K562 (cell line): ENCODE measurements at regions not wholly inside any gene's neighbourhood (a gene's known extent, or its start where the extent isn't known, plus 50 kb on each side); places are given as distances from the start of the nearest gene placed in this dataset.

Source experiments
- ATAC-seq: fragments of 200-7000 bp; cut with Tn5 transposase; 3 replicates; pipeline ENCODE4 v1.9.1; 2020; ENCODE audit warnings: moderate library complexity
- BruUV-seq: library from RNA; stranded (reverse); fragments of 400-500 nt; replicated peaks from 2 replicates; lab custom pipeline; 2021; lab: Mats Ljungman, UMichigan
- CTCF ChIA-PET: fragments of 300-600 bp; formaldehyde crosslinking; extraction: SDS; loops from one replicate; lab custom pipeline; 2021; ENCODE audit warnings: low intra/inter-chr PET ratio; lab: Yijun Ruan, JAX
- POLR2A ChIA-PET: fragments of 300-600, 350-650 bp; sonication (Branson Sonifier 250); formaldehyde crosslinking; extraction: SDS; loops from one replicate; lab custom pipeline; 2021; ENCODE audit warnings: antibody characterized with exemption, inconsistent platforms; lab: Yijun Ruan, JAX
- DNase-seq, 4 experiments: peaks; one replicate each; pipeline versions ENCODE4 v3.0.0 to v3.0.0-alpha.2; 2011 to 2018; ENCODE audit warnings: low spot score in 3 of 4, mixed read lengths in 3 of 4; ENCODE audit errors: extremely low read depth in 1 of 4
- FAIRE-seq: peaks from 2 replicates; lab custom pipeline; 2011; peaks lifted over from hg19 to GRCh38; lab: Jason Lieb, UNC
- H2AFZ ChIP-seq: 2 replicates; pipeline ENCODE4 v1.6.0; 2011; ENCODE audit warnings: low read depth, low read length, control low read depth, inconsistent platforms
- H3K27ac ChIP-seq: fragments of 200-600 bp; 3 replicates; pipeline ENCODE4 v1.8.0; 2011; ENCODE audit warnings: low read depth, mild to moderate bottlenecking, control low read depth, inconsistent platforms, low read length, moderate library complexity, mixed read lengths; ENCODE audit errors: extremely low read depth
- H3K27me3 ChIP-seq, 2 experiments: fragments of 300-600 bp in 1 of 2; 2 replicates in 1 of 2; 3 replicates in 1 of 2; pipeline versions ENCODE4 v1.6.0 to v1.8.0; 2011; ENCODE audit warnings: inconsistent platforms in 2 of 2, low read length in 2 of 2, mild to moderate bottlenecking in 1 of 2, mixed read lengths in 1 of 2, moderate library complexity in 1 of 2; ENCODE audit not compliant: control insufficient read depth in 2 of 2, insufficient read depth in 2 of 2
- H3K36me3 ChIP-seq: fragments of 300-600 bp; 3 replicates; pipeline ENCODE4 v1.8.0; 2011; ENCODE audit warnings: mild to moderate bottlenecking, low read length, inconsistent platforms; ENCODE audit not compliant: control insufficient read depth, insufficient read depth
- H3K4me1 ChIP-seq, 2 experiments: fragments of 200-600 bp in 1 of 2; replicated peaks in 1 of 2; 2 replicates in 1 of 2; 3 replicates in 1 of 2; pipeline versions ENCODE4 v1.5.1 to v1.8.0; 2011; ENCODE audit warnings: inconsistent platforms in 2 of 2, low read length in 2 of 2, mild to moderate bottlenecking in 1 of 2, mixed read lengths in 1 of 2, moderate library complexity in 1 of 2; ENCODE audit not compliant: control insufficient read depth in 2 of 2, insufficient read depth in 2 of 2
- H3K4me2 ChIP-seq: 2 replicates; pipeline ENCODE4 v1.6.1; 2011; ENCODE audit warnings: low read length, control low read depth, inconsistent platforms, mixed read lengths; ENCODE audit not compliant: insufficient read depth
- H3K4me3 ChIP-seq: fragments of 200-600 bp; sonication (generic), shearing (Covaris generic); 2 replicates; pipeline ENCODE4 v1.5.1; 2016; ENCODE audit warnings: control low read depth, inconsistent platforms
- H3K79me2 ChIP-seq: fragments of 200-600 bp; 3 replicates; pipeline ENCODE4 v1.8.0; 2011; ENCODE audit warnings: low read length, inconsistent platforms; ENCODE audit not compliant: control insufficient read depth, insufficient read depth
- H3K9ac ChIP-seq, 2 experiments: 2 replicates each; pipeline versions ENCODE4 v1.6.0 to v1.6.1; 2011; ENCODE audit warnings: low read depth in 2 of 2, low read length in 2 of 2, control low read depth in 1 of 2, inconsistent platforms in 1 of 2, mild to moderate bottlenecking in 1 of 2, mixed read lengths in 1 of 2; ENCODE audit not compliant: insufficient read depth in 1 of 2
- H3K9me1 ChIP-seq: one replicate; pipeline ENCODE4 v1.6.0; 2011; ENCODE audit warnings: inconsistent platforms, mild to moderate bottlenecking, low read length, moderate library complexity; ENCODE audit not compliant: control insufficient read depth, insufficient read depth
- H3K9me3 ChIP-seq: replicated peaks from 2 replicates; pipeline ENCODE4 v1.5.1; 2011; ENCODE audit warnings: low read depth, low read length, inconsistent platforms; ENCODE audit not compliant: control insufficient read depth, insufficient read depth
- H4K20me1 ChIP-seq: replicated peaks from 2 replicates; pipeline ENCODE4 v1.6.1; 2011; ENCODE audit warnings: low read length, inconsistent platforms, mixed read lengths; ENCODE audit not compliant: control insufficient read depth, insufficient read depth
- HDAC8 ChIP-seq: fragments of 450-650 bp; IDR thresholded peaks from 2 replicates; pipeline ENCODE4 v1.6.1; 2016; ENCODE audit warnings: mild to moderate bottlenecking, missing genetic modification characterization, moderate library complexity, missing compliant biosample characterization
- JUND ChIP-seq, 2 experiments: IDR thresholded peaks; 2 replicates in 1 of 2; 3 replicates in 1 of 2; pipeline ENCODE4 v1.6.1; 2011; ENCODE audit warnings: borderline replicate concordance in 2 of 2, low read depth in 2 of 2, low read length in 2 of 2, improper control_type of control experiment in 1 of 2, missing biosample characterization in 1 of 2, missing genetic modification characterization in 1 of 2, missing genetic modification reagents in 1 of 2
- OTX1 ChIP-seq: fragments of 450-650 bp; formaldehyde crosslinking; IDR thresholded peaks from 2 replicates; pipeline ENCODE4 v1.4.0; 2022; ENCODE audit warnings: mild to moderate bottlenecking
- PHF8 ChIP-seq: fragments of 200-600 bp; sonication (generic); IDR thresholded peaks from 2 replicates; pipeline ENCODE4 v1.6.1; 2012; ENCODE audit warnings: mixed run types, mild to moderate bottlenecking, inconsistent platforms, low read length, moderate library complexity, borderline replicate concordance
- SMARCB1 ChIP-seq: IDR thresholded peaks from 2 replicates; pipeline ENCODE4 v1.6.1; 2011; ENCODE audit warnings: improper control_type of control experiment, low read depth; ENCODE audit not compliant: insufficient read length
- U2AF2 ChIP-seq: fragments of 200-400 bp; formaldehyde crosslinking; optimal IDR thresholded peaks from 2 replicates; pipeline ENCODE3; 2017; ENCODE audit warnings: low read depth, mild to moderate bottlenecking, low read length
- ZBTB17 ChIP-seq: fragments of 450-650 bp; formaldehyde crosslinking; IDR thresholded peaks from 2 replicates; pipeline ENCODE4 v1.4.0; 2020; ENCODE audit warnings: mild to moderate bottlenecking
- WGBS: fragments of 100-300 bp; shearing (Covaris generic); methylation state at CpG from one replicate; pipeline ENCODE4 v1.1.6; 2016; ENCODE audit warnings: low coverage, mixed read lengths; ENCODE audit not compliant: insufficient coverage; ENCODE audit errors: missing lambda C conversion rate; 5-methylcytosine and 5-hydroxymethylcytosine counted together
- in situ Hi-C: fragments of 300-500 bp; cut with MboI; formaldehyde crosslinking; loops from 4 replicates; pipeline ENCODE4 v1.15.0; 2018; ENCODE audit warnings: inconsistent platforms, mixed read lengths
- intact Hi-C: fragments of 100-400 bp; cut with micrococcal nuclease; formaldehyde crosslinking; loops from 2 replicates; pipeline ENCODE4 v1.14.2; 2022

DNA sequence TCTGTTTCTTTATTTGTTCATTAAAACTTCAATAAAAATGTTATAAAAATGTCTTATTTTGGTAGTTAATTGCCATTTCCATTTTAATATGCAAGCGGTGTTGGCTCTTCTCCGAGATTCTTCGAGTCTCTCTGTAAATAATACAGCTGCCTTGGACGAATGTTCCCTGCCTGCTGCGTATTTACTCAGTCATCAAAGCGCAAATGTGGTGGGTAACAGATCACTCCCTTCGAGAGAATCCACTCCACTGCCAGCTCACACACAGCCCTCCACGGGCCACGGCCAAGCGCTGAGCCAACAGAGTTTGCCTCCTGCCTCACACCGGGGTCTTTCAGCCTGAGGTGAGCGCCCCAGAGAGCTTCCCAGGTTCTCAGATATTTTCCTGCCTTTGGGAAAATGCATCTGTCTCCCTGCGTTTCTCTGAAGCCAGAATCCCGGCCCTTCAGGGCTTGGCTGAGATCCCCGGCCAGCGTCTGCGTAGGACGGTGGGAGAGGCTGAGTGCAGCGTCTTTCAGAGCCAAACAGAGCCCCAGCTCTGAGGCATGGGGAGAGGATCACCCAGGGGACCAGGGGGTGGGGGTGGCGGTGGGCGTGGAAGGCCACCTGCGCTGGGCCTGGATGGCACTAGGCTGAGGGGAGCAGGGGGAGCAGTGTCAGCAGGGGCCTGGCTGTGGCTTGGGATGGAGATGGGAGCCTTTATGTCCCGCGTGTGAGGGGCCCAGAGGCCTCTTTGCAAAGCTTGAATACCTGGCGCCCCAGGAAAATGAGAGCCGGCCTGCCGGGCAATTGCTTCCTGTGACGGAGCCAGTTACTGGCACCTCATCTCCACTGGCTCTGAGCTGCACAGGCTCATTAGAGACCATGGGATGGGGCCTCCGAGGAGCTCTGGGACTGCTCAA, 248.7 kb downstream of the RBFOX3 start:
- H3K27me3 ChIP-seq, result peaks cover 7 to 58% of the 10 kb centered on the region in 2 experiments; a peak in 4 of 5 replicates
- H3K27ac ChIP-seq, result no peak overlapping the region
- H3K9me1 ChIP-seq, result no peaks in the 10 kb centered on the region
- no peak overlapping the region for H3K9ac ChIP-seq
- no peak for DNase-seq
- no peak overlapping the region for H3K4me3 ChIP-seq
- H3K36me3 ChIP-seq, result no peaks in the 10 kb centered on the region
- in situ Hi-C loops (no loop called here), intact Hi-C loops (no loop called here)
- TF ChIP-seq U2AF2, result no peak
- no peak for TF ChIP-seq OTX1 (CRISPR knock-in tag)
- TF ChIP-seq SMARCB1, result no peak
- TF ChIP-seq ZBTB17 (CRISPR knock-in tag), result no peak
- TF ChIP-seq HDAC8, result no peak
- TF ChIP-seq JUND (IDR thresholded peaks at IDR 0.05; ENCODE audit: borderline replicate concordance, low read depth, low read length), result no peak
- no peak for TF ChIP-seq JUND (tag; IDR thresholded peaks at IDR 0.05; ENCODE audit: borderline replicate concordance, low read depth, low read length)
- no peak for TF ChIP-seq PHF8
- FAIRE-seq, result no peak
- ChIA-PET CTCF (no interaction called here), POLR2A (no interaction called here)
- H3K4me1 ChIP-seq, result no peaks in the 10 kb centered on the region
- no peaks in the 10 kb centered on the region for H3K79me2 ChIP-seq
- no peak overlapping the region for H2AFZ ChIP-seq
- no peak overlapping the region for H3K4me2 ChIP-seq
- no peaks in the 10 kb centered on the region for H3K9me3 ChIP-seq
- peaks cover 13% of the 10 kb centered on the region for H4K20me1 ChIP-seq
- no peak for ATAC-seq
- no TSS peak for BruUV-seq
- under 1% methylated on average over 22 of the region's 29 CpGs for WGBS
